Limb (tissue), 2 donors: ENCODE measurements at regions not wholly inside any gene's neighbourhood (a gene's known extent, or its start where the extent isn't known, plus 50 kb on each side); places are given as distances from the start of the nearest gene placed in this dataset.

Experiments
- DNase-seq, 2 donors: peaks; one replicate each; pipeline ENCODE4 v3.0.0-alpha.2; 2016; ENCODE audit errors: extremely low spot score in 2 of 2

DNA sequence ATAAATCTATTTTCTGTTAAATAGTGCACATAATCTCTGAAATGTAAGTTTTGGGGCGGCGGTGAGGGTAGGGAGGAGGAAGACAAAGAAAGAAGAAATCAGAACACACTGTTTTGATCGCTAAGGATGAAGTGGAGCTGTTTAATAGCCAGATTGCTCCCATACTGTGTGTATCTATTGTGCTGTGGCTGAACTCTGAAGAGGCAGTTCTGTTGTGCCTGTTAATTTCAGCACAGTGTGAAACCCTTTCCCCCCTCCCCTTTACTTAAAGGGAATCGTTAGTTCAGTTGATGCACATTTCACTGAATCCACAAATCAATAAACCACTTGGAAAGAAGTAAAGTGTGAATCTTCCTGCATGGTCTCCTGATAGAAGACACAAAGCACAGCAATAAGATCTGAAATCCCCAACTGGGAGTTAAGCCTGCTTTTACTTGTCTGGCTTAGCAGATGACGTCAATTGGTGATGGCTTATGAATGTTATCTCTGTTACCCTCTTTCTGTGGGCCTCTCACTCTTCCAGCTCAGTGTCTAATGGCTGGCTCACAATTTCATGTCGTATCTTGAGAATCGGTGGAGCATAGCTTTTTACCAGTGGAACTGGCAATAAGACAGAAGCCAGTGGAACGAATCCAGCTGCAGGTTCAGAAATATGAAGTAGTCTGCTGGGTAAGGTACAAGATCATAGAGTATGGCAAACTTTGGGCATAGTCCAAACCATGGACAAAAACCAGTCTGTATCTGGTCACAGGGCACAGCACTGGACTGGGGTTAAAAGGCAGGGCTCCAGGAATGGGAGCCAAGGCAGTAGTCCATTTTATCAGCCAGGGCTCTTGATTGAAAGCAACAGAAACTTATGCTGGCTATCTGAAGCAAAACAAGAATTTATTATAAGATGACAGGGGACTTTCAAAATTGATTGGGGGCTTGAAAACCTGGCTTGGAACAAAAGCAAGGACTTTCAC is 413.5 kb upstream of the SEL1L start:
- peak; percentile 15 to 38 for DNase-seq

DNA sequence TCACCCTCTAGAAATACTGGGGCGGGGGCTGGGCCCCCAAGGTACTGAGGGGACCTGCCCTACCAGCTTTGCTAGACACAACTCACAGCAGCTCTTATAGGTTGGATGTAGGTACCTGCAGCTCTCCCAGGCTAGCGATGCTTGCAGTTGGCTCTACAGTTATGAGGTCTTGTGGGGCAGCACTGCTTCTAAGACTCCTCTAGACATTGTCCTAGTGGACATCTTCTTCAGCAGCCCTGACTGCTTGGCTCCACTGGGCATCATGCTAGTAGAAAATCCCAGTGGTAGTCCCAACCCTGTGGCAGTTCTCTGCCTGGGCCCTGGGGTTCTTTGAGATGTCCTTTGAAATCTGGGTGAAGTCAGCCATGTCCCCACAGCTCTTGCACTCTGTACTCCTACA is 419.3 kb upstream of the SEL1L start:
- no peak for DNase-seq

DNA sequence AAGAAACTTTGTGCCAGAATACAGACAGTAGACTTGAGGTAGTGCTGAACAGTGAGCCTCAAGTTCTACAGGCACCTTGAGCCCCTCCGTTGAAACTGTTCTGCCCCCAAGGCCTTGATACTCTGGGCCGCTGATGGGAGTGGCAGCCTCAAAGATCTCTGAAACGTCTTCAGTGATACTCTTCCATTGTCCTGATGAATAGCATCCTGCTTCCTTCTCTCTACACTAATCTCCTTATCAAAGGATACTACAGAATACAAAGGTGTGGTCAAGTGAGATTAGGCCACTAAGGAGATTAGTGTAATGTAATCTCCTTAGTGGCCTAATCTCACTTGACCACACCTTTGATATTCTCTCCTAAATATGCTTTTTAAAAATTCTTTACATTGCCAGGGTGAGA is 419.8 kb upstream of the SEL1L start:
- no peak for DNase-seq

DNA sequence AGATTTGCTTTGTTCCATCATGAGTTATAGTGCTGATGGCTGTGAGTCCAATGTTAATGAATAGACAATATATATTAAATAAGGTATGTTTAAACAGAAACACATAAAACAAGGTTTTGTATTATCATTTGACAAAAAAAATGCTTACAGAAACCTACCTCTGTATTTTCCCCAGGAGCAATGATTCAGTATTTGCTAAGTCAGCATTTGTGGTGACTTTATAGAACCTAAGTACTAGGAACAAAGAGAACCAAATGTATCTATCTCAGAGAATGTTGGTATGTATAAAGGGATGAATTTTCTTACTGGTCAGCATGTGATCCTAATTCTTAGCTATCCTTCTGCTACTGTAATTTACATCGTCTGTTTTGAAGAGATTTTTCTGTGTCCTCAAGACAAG is 421.5 kb upstream of the SEL1L start:
- no peak for DNase-seq

DNA sequence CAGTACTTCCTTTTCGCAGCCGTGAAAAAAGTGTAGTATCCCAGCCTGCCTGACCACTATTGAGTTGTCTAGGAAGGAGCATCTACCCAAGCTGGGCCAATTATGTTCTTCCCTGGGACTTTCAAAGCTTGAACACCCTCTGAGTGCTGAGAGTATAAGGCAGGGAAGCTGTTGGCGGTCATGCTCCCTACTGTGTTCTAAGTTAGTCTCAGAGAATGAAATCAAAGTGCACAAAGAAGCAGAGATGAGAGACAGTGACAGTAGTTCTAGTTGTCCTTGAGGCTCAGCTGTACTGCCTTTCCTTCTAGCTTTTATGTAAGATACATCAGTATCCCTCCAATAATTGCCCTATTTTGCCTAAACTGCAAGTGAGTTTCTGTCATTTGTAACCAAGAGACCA is 427.1 kb upstream of the SEL1L start:
- DNase-seq: no peak

DNA sequence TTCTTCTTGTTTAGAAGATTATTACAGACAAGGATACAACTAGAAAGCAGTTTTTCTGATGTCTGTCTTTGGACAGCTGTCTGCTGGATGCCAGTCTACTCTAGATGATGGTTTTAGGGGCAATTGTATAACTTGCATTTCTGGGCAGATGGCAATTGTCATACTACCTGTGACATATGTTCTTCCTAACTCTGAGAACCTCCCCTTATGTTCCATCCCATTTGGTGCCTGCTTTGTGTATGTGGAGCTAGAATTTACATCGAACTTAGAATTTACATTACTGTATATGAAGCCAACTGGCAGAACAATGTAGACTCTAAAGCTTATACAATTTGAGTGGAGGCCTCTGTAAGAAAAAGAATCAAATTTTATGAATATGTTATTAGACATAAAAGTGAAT is 430.2 kb upstream of the SEL1L start:
- DNase-seq: no peak

DNA sequence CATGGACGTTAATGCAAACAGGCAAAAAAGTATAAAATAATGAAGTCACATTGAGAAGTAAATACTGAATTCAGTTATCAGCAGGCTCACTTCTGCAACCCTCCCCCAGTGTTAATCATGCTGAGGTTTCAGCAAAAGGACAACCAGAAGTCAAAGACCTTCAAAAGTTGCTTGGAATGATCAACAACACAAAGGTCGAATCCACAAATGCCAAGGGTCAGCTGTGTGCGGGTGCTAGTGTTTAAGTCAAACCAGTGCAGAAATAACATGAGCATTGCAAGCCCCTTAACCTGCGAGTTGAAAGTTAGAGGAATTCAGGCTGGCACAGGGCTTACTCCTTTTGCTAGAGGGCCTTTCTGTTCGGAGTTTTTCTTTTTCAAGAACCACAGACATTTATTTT is 436.7 kb upstream of the SEL1L start:
- no peak for DNase-seq

DNA sequence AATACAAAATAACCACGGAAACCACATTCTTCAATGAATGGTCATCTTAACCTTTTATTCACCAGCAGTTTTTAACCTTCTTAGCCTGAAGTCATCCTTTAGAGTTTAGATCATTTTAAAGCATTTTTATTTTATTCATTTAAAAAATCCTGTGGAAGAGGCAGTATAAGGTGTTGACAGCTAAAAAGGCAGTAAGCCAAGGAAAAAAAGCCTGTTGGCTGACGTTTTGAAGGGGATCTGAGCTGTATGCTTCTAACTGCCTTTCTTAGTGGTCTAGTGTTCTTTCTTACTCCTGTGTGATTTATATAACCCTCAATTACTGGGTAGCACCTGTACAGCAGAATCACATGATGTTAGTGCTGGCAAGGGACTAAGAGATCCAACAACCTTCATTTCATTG is 438.3 kb upstream of the SEL1L start:
- peak in 1 of 2 donors; percentile 30 for DNase-seq

DNA sequence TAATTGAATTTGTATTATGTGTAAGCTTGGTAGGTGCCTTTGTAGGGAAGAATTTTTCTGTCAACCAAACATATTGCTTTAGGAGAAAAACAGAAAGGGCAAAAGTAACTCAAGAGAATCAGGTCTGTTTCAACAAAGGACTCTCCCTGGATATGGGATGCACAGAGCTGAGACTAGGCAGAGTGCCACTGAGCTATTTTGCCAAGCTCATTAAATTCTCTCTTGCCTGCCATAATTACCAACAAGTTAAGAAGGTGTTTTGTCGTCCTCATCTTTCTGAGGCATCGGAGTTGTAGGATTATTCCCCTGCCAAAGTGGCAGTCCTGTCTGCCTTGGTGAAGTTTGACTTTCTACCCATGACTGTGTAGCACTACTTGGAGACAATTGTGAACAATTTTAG is 438.9 kb upstream of the SEL1L start:
- DNase-seq: no peak

DNA sequence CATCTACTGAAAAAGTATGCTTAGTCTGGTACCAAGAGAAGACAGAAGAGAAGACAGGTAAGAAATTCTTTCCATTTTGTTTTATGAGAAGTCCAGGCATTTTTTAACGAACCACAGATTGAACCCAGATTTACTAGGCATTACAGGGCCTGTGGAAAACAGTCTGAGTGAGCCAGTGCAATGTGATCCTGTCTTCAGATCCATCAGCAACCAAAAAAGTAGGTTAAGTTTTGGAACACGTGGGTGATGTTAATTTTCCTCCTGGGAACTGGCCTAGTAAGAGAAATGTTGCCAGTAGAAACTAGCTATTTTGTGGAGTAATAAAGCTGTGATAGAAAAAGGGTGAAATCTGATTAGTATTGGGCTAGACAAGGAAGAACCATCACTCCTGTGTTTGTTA is 440.9 kb upstream of the SEL1L start:
- no peak for DNase-seq

DNA sequence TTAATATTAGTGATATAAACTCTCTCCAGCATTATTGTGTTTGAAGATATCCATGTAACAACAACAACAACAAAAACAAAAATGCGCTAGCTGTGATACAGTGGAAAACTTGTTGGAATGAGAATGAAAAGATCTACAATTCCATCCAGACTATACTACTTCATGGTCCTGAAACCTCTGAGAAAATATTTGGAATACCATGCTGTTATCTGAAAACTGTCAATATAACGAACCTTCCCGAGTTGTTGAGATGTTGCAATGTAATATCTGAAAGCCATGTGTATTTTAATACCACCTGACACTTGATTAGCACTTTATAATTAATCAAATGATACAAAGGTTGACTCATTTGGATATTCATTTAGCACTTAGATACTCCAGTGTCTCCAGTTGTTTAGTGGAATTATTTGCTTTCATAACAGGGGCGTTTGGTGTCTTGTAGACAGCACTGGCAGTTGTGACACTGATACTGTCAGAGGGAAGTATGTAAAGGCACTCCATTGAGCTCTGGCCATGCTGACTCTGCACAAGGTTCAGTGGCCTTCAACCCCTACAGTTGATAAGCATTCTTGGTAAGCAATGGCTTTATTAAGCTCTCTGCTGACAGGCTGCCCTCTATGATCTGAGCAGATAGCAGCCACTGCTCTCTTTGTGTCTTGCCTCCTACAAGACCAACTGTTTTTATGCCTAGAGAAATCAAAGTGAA is 447.1 kb upstream of the SEL1L start:
- DNase-seq: no peak

DNA sequence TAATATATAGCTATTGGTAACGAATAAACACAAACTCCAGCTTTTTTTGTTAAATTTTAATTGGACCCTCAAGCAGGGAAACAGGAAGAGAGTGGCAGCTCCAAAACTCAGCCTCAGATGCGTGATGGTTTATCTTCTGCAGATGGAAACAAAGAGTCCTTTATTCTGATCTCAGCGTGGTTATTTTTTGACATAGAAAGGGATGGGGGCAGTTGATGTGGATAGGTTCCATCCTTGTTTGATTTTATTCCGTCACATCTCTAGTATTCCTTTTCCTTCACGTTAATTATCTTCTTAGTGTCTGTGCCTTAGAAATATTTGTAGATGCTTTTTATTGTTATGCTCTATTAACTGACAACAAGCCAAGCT is 447.6 kb upstream of the SEL1L start:
- DNase-seq: no peak

DNA sequence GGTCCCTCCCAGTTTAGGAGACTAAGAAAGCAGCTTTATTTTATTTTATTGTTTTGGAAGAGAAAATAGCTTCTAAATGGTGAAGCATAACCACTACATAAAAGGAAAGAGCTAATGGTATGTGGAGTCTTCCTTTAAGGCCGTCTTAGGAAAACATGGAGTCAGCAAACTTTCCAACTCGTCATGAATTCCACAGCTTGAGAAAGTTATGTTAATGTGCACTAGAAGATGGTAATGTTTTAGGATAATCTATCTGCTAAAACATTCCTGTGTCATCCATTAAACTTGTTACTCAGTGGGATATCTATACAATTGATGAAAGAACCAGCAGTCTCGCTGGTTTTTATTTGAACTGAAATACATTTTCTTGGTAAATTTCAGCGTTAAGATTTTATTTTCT is 448.4 kb upstream of the SEL1L start:
- DNase-seq: no peak

DNA sequence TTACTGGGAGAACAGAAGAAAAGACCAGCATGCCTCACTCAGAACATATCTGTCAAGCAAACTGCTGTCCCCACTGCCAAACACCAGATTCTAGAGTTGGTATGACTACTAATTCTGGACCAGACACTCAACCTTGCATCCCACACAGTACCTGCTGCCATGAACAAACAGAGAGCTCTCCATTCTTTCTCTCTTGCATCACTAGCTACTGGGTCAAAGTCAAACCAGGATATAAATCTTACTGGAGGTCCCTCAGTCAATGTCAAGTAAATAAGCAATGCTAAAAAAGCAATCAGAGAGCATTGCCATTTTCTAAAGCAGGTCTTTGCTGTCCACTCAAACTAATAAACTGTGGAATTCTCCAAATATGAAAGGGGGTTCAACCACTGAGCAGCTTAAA is 452.4 kb upstream of the SEL1L start:
- DNase-seq: no peak

DNA sequence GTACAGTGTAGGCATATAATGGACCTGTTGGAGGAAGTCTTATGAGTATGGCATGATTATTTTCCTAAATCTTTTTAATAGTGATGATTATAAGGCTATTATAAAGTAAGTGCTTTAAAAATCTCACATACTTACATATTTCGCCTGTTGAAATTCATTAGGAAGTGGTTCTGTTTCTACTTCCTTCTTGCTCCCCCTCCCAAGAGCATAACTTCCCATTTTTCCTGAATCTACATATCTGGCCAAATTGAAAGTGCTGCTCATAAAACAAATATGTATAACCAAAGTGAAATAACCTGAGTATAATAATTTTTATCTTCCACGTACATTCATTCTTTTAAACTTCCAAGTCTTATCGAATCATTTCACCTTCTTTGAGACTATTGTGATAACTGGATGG is 455.6 kb upstream of the SEL1L start:
- no peak for DNase-seq

DNA sequence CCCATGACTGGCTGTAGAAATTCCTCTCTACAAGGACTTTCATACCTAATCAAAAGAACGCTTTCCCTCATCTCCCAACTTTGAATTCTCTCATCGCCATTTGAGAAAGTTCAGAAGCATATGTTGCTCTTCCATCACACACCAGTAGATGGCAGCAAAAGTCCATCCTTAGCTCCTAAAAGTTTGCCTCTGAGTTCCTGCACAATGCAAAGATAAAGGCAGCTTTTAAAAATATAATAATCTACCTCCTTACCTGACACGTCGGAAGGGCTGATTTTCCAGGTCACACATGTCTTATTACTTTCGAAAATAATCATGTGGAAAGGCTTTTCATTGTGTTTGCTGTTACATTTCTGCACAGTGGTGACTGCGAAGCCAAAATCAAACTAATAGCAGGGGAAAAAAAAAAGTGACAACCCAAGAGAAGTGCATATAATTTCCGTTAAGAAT is 456.7 kb upstream of the SEL1L start:
- DNase-seq: peak; percentile 74 to 79

DNA sequence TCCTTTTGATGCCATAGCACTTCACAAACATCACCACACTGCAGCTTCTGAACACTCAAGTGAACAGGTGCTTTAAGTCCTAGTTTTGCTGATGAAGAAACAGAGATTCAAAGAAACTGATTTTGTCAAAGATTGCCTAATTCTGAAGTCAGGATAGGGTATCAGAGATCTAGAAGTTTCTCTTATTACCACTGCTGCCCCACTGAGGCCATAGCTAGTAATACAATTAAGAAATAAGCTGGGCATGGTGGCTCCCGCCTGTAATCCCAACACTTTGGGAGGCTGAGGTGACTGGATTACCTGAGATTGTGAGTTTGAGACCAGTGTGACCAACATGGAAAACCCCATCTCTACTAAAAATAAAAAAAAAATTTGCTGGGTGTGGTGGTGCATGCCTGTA is 458.3 kb upstream of the SEL1L start:
- DNase-seq: no peak

DNA sequence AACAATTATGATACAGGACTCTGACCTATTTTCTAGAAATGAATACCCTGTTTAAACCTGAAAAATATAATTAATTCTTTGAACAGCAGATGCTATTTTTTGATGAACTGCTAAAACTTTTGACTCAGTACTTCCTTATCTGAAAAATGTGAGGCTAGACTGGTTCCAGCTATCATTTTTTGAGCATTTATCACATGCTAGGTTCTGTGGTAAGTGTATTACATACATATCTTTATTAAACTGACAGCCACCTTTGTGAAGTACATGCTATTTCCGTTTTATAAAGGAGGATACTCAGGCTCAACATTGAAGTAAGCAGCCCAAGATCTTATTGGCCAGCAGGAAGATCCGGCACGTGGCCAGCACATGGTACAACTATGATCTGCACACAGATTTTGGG is 459.8 kb upstream of the SEL1L start:
- no peak for DNase-seq

DNA sequence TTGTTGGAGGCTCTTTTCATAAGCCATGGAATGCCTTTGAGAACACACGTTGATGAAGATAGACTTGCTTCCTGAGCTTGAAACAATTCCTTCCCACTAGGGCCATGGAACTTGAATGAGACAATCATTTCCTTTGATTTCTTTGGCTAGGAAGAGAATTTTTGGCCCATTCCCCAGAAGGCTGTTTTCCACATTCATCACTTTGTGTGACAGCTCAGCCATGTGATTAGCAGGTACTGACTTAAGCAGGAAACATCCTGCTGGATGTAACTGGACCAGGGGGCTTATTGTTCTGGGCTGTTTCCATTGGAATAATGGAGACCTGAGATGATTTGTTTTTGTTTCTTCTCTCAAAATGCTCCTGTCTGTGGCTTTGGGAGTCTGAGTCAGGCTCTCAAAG is 469.8 kb upstream of the SEL1L start:
- peak in 1 of 2 donors; percentile 58 for DNase-seq

DNA sequence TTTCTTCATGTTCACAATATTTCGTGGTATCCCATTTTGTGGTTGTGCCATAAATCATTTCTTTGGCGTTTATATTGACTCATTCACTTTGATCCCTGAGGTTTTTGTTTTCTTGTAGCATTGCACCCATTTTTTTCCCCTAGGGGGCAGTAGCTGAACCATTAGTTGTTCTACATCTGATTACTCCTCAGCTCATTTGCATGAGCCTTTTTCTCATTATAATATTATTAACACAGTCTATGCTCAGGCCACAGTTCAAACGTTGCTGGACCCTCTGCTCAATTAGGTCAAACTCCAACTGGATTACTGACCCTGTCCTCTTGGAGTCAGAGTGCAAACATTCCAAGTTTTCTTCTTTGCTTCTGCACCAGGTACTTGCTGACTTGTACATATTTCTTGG is 475.4 kb upstream of the SEL1L start:
- no peak for DNase-seq

DNA sequence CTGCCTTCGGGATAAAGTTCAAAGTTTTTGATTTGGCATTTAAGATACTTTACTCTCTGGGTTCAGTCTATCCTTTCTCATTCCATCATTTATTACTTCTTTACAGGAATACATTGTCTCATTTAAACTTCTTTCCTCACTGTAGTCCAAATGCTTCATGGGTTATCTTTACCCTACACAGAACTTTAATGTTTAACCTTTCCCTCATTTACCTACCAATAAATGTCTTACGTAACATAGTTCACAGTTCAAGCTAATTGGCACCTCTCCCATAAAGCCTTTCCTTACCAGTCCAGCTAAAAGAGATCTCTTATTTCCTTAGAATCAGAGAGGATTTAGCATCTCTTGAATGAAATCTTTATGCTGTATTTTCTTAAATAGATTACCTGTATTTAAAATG is 476.3 kb upstream of the SEL1L start:
- DNase-seq: no peak

DNA sequence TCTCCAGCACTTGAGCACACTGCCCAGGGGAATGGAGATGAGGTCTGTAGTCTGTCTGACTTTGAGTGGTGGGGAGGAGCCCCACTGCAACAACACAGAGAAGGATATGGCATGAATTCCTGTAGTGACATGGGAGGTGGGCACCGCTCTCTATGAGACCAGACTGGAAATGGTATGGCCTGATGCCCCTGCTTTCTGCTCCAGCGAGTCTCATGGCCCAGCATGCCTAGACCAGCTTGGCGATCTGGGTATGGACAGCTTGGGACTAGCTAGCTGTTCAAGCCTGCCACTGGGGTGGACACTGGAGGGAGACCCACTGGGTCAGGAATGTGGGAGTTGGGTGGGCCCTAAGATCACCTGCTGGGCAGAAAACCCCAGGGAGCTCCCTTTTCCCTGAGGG is 477.8 kb upstream of the SEL1L start:
- no peak for DNase-seq

DNA sequence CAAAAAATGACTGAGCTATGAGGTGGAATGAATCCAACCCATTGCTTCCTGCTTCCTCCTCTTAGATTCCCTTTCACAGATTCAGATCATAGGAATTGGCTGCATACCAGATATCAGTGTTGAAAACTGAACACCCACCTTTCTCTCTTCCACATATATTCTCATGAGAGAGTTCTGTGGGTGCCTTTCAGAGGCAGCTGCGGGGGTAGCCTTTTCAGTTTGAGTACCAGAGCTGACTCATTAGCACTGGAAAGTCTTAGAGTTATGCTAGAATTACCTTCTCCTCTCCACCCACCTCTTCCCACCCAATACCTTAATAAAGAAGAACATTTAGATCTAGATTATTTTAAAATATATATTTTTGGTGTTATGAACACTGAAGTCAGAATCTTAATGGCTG is 495.4 kb upstream of the SEL1L start:
- no peak for DNase-seq
